ENCODE measurements at regions not wholly inside any gene's neighbourhood (a gene's known extent, or its start where the extent isn't known, plus 50 kb on each side); places are given as distances from the start of the nearest gene placed in this dataset.
"Not testable (repeated sequence)": the region's sequence is repeated elsewhere in the genome, so short reads cannot be mapped to it uniquely, and the experiment has no call there.

DNA sequence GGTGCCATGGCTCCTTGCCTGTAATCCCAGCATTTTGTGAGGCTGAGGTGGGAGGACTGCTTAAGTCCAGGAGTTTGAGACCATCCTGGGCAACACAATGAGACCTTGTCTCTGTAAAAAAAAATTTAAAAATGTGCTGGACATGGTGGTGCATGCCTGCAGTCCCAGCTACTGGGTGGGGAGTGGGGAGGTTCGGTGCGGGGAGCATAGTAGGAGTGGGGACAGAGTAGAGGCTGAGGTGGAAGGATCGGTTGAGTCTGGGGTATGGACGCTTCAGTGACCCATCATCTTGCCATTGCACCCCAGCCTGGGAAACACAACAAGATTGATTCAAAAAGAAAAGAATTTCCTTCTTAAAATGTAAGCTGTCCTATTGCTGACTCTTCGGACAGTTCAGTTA, 1490.0 kb upstream of the GBE1 start:
- no peak for DNase-seq (ENCODE audit: low read depth in 4 of 4, low spot score in 3 of 4)

GRCh38 chr3:83250613-83251012, 1489.2 kb upstream of the GBE1 start:
- DNase-seq (ENCODE audit: low read depth in 4 of 4, low spot score in 3 of 4) = no peak

- no peak for DNase-seq (ENCODE audit: low read depth in 4 of 4, low spot score in 3 of 4)
Observed at GRCh38 chr3:83248454-83248853, 1487.0 kb upstream of the GBE1 start.

DNA sequence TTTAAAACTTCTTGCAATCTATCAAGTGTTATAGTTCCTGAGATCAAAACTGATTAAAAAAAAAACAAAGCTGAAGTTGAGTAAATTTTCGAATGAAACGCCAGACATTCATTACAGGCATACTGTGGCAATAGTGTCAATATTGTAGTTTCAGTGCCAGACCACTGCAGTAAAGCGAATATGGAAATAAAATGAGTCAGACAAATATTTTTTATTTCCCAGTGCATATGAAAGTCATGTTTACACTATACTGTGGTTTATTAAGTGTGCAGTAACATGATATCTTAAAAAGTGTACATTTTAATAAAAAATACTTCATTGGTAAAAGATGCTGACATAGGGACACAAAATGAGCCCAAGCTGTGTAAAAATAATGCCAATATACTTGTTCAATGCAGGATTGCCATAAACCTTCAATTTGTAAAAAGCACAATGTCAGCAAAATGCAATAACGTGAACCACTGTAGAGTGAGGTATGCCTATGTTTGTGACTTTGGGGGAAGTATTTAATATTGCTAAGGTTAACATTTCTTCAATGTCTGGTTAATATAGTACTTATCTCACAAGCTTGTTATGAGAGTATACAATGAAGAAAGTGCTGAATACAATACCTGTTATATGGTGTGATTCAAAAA, 1473.9 kb upstream of the GBE1 start:
- DNase-seq (ENCODE audit: low read depth in 4 of 4, low spot score in 3 of 4) = no peak

GRCh38 chr3:83233715-83234114, 1472.3 kb upstream of the GBE1 start:
- no peak for DNase-seq (ENCODE audit: low read depth in 4 of 4, low spot score in 3 of 4)

GRCh38 chr3:83230841-83231240, 1469.4 kb upstream of the GBE1 start:
- no peak for DNase-seq (ENCODE audit: low read depth in 4 of 4, low spot score in 3 of 4)

DNA sequence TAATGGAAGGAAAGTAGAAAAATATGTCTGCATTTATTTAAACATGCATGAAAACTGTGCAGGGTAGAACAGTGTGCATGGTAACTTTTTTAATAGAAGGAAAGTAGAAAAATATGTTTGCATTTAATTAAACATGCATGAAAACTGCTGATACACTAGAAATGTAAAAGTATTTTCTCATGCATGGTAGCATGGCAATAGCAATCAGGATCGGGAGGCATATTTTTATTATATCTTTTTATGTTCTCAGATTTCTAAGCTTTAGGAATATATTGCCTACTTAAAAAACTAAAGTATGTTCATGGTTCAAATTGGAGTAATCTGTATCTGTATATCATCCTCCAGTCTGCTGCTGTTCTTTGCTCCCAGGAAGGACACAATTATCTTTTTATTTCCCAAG, 1468.9 kb upstream of the GBE1 start:
- no peak for DNase-seq (ENCODE audit: low read depth in 4 of 4, low spot score in 3 of 4)

GRCh38 chr3:83226751-83227150, 1465.3 kb upstream of the GBE1 start:
- no peak for DNase-seq (ENCODE audit: low read depth in 4 of 4, low spot score in 3 of 4)

- no peak for DNase-seq (ENCODE audit: low read depth in 4 of 4, low spot score in 3 of 4)
Observed at GRCh38 chr3:83224101-83224868, 1462.8 kb upstream of the GBE1 start.

DNA sequence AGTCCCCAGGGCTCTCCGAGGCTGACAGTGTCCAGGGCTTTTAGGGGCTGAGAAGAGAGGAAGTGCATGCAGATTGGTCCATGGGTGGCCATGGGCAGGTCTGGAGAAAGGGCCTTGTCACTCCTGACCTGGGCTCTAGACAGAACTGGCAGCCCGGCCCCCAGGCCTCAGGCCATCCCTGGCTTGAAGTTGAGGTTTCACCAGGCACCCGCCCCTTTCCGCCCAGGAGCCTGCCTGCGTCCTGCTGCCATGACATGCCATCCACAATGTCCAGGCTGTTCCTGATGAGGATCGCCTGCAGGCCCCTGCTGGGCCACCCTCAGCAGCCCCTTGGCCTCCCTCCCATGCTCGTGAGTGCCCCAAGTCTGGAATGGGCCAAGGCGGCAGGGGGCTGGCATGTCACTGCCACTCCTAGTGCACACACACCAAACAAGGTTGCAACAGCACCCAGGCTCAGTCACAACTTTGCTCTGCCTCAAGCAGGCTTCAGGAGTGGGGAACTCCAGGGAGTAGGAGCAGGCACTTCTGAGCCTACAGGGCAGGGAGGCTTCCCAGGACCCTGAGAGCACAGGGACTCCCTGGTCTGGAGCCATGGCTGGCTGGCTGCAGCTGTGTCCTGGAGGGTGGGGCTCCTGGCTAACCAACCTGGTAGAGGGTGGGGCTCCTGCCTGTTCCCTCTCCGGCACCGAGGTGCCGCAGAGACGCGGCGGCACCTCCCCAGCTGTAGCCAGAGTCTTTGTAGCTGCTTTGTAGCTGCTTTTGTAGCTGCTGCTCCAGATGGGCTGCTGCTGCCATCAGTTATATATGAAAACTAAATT, 1457.1 kb upstream of the GBE1 start:
- no peak for DNase-seq (ENCODE audit: low read depth in 4 of 4, low spot score in 3 of 4)

DNA sequence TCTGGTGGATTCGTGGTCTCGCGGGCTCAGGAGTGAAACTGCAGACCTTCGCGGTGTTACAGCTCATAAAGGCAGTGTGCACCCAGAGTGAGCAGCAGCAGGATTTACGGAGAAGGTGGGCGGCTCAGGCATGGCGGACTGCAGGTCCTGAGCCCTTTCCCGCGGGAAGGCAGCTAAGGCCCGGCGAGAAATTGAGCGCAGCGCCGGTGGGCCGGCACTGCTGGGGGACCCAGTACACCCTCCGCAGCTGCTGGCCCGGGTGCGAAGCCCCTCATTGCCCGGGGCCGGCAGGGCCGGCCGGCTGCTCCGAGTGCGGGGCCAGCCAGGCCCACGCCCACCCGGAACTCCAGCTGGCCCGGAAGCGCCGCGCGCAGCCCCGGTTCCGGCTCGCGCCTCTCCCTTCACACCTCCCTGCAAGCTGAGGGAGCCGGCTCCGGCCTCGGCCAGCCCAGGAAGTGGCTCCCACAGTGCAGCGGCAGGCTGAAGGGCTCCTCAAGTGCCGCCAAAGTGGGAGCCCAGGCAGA, 1456.2 kb upstream of the GBE1 start:
- not testable (repeated sequence) for DNase-seq (ENCODE audit: low read depth in 4 of 4, low spot score in 3 of 4)

GRCh38 chr3:83216919-83217594, 1455.6 kb upstream of the GBE1 start:
- no peak for DNase-seq (ENCODE audit: low read depth in 4 of 4, low spot score in 3 of 4)

DNA sequence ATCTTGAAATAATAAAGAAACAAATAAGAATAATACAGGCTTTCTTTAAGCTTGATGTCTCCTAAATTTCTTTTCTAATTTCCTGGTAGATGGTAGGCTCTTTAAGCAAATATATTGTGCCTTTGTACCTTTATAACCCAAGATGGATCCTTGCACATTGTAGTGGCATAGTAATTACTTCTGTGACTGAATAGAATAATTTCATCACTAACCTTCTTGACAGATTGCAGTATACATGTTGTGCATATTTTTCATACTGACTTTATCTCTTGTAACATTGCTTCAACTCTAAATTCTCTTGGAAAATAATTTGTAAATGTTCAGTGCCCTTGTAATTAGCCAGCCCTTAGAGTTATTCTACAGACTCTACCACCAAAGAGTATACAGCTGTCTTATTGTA, 1433.8 kb upstream of the GBE1 start:
- DNase-seq (ENCODE audit: low read depth in 4 of 4, low spot score in 3 of 4) = no peak

DNA sequence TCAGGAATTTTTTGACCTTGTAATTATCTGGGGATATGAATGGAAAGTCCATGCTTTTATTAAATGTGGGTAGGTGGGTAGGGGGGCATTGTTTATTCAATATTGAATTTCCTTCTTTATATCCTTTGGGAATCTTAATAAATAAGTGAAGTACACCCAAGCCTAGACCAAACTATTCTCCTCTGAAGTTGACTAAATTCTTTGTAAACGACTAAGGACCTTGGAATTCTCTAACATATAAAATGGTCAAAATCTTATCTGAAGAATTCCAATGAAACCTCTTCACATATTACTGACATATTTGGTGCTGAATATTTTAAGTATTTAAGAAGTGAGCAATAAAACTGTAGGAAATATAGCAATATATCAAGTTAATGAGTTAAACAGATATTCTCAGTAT, 1432.1 kb upstream of the GBE1 start:
- no peak for DNase-seq (ENCODE audit: low read depth in 4 of 4, low spot score in 3 of 4)

DNA sequence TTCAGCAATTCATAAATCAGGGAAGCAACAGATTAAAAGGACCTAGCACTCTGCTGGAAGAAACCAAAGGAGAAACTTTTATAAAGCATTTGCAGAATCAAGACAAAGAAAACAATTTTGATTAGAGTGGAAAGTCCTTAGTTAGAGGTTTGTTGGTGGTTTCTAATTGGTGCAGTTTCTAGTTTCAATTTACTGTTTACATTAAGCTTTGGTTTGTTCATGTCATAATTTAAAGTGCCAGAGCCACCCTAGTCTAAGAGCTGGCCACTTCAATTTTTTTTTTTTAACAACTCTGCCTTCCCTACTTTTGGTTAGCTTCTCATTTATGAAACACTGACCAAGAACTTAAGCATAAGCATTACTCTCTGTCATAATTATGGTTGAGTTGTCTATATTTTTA, 1428.2 kb upstream of the GBE1 start:
- DNase-seq (ENCODE audit: low read depth in 4 of 4, low spot score in 3 of 4) = no peak

GRCh38 chr3:83169473-83169872, 1408.0 kb upstream of the GBE1 start:
- DNase-seq (ENCODE audit: low read depth in 4 of 4, low spot score in 3 of 4) = no peak

GRCh38 chr3:83150896-83151295, 1389.5 kb upstream of the GBE1 start:
- DNase-seq (ENCODE audit: low read depth in 4 of 4, low spot score in 3 of 4) = no peak

GRCh38 chr3:83140983-83141382, 1379.5 kb upstream of the GBE1 start:
- no peak for DNase-seq (ENCODE audit: low read depth in 4 of 4, low spot score in 3 of 4)

GRCh38 chr3:83131236-83131635, 1369.8 kb upstream of the GBE1 start:
- DNase-seq (ENCODE audit: low read depth in 4 of 4, low spot score in 3 of 4) = no peak

DNA sequence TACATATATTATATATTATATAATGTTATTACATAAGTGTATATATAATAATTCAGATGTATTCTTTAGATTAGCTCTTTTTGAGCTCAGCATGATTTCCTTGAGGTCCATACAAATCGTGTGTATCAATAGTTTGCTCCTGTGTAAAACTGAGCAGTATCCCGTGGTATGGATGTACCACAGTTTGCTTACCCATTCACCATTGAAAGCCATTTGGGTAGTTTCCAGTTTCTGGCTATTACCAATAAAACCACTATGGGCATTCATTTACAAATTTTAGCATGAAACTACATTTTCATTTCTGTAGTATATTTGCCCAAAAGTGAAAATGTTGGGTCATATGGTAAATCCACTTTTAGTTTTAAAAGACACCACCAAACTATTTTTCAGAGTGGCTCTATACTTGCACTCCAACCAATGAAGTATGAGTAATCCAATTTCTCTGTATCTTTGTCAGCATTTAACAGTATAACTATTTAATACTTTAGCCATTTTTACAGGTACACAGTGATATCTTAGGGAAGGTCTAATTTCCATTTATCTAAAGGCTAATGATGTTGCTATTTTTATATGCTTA, 1361.4 kb upstream of the GBE1 start:
- no peak for DNase-seq (ENCODE audit: low read depth in 4 of 4, low spot score in 3 of 4)

DNA sequence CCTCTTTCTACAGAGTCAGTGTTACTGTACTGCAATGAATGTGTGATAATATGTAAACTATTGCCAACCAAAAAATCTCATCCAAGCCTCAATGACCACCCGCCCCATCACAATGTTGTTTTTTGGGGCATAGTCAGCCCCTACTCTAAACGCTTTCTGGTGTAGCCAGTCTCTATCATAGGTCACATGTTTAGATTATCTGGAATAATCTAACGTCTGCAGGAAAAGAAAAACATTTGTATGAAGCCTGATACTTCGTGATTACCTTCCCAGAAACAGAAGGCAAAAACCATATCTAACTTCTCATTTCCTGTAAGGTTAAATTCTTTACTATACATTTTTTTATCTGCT, 1331.8 kb upstream of the GBE1 start:
- DNase-seq (ENCODE audit: low read depth in 4 of 4, low spot score in 3 of 4) = no peak
